Testis (tissue), 2 donors: ENCODE measurements at regions not wholly inside any gene's neighbourhood (a gene's known extent, or its start where the extent isn't known, plus 50 kb on each side); places are given as distances from the start of the nearest gene placed in this dataset.

Experiments used
- CTCF ChIP-seq, 3 experiments: fragments of 450-650 bp in 2 of 3; fragments of 200-600 bp in 1 of 3; sonication (generic) in 1 of 3; IDR thresholded peaks; one replicate each; pipeline ENCODE4 v1.5.1; 2016 to 2019; ENCODE audit warnings: antibody characterized with exemption in 3 of 3, mild to moderate bottlenecking in 2 of 3, moderate library complexity in 1 of 3
- POLR2A ChIP-seq: fragments of 450-650 bp; IDR thresholded peaks from one replicate; pipeline ENCODE4 v1.6.1; 2017; ENCODE audit warnings: antibody characterized with exemption, mild to moderate bottlenecking, moderate library complexity

GRCh38 chr12:19739195-19739776 is 300.0 kb downstream of the AEBP2 start:
- TF ChIP-seq CTCF (IDR thresholded peaks at IDR 0.05) (peak in 2 of 3 experiments; percentile 38 to 60), POLR2A (no peak)
